ENCODE measurements at regions not wholly inside any gene's neighbourhood (a gene's known extent, or its start where the extent isn't known, plus 50 kb on each side); places are given as distances from the start of the nearest gene placed in this dataset.

GRCh38 chr12:112559784-112560183, 141.0 kb downstream of the PTPN11 start:
- no peak for DNase-seq

GRCh38 chr12:112564160-112564784, 145.5 kb downstream of the PTPN11 start:
- no peak for DNase-seq

- no peak for DNase-seq
Measured at GRCh38 chr12:112568641-112569040, 149.9 kb downstream of the PTPN11 start.

- no peak for DNase-seq
Measured at GRCh38 chr12:112570096-112570495, 151.3 kb downstream of the PTPN11 start.

- no peak for DNase-seq
Measured at GRCh38 chr12:112573141-112573540, 154.4 kb downstream of the PTPN11 start.

- no peak for DNase-seq
Measured at GRCh38 chr12:112574896-112575558, 156.3 kb downstream of the PTPN11 start.

- no peak for DNase-seq
Measured at GRCh38 chr12:112575559-112576067, 156.9 kb downstream of the PTPN11 start.

- DNase-seq = no peak
Measured at GRCh38 chr12:112577473-112578329, 159.0 kb downstream of the PTPN11 start.

GRCh38 chr12:112584266-112584722, 165.5 kb downstream of the PTPN11 start:
- no peak for DNase-seq

GRCh38 chr12:112586148-112586783, 167.5 kb downstream of the PTPN11 start:
- no peak for DNase-seq

GRCh38 chr12:112589275-112589674, 170.5 kb downstream of the PTPN11 start:
- no peak for DNase-seq

- no peak for DNase-seq
Measured at GRCh38 chr12:112590281-112590680, 171.5 kb downstream of the PTPN11 start.

- DNase-seq = no peak
Measured at GRCh38 chr12:112591488-112591887, 172.7 kb downstream of the PTPN11 start.

GRCh38 chr12:112595410-112595809, 176.7 kb downstream of the PTPN11 start:
- DNase-seq = no peak

- no peak for DNase-seq
Measured at GRCh38 chr12:112597986-112598385, 179.2 kb downstream of the PTPN11 start.

GRCh38 chr12:112598626-112599025, 179.9 kb downstream of the PTPN11 start:
- DNase-seq = no peak

GRCh38 chr12:112599871-112600270, 181.1 kb downstream of the PTPN11 start:
- no peak for DNase-seq

GRCh38 chr12:112602150-112602549, 183.4 kb downstream of the PTPN11 start:
- no peak for DNase-seq

GRCh38 chr12:112606611-112607365, 184.8 kb upstream of the RPH3A start:
- DNase-seq = no peak

- no peak for DNase-seq
Measured at GRCh38 chr12:112607427-112607826, 184.1 kb upstream of the RPH3A start.

- no peak for DNase-seq
Measured at GRCh38 chr12:112611908-112612307, 179.6 kb upstream of the RPH3A start.

- DNase-seq = no peak
Measured at GRCh38 chr12:112615196-112615595, 176.4 kb upstream of the RPH3A start.
